PC-9 (cell line): ENCODE measurements at regions not wholly inside any gene's neighbourhood (a gene's known extent, or its start where the extent isn't known, plus 50 kb on each side); places are given as distances from the start of the nearest gene placed in this dataset.

Experiments used
- BruUV-seq: library from RNA; stranded (reverse); fragments of 400-500 nt; replicated peaks from 2 replicates; lab custom pipeline; 2021; lab: Mats Ljungman, UMichigan
- CTCF ChIA-PET: fragments of 300-600 bp; sonication (Branson Sonifier 250); formaldehyde crosslinking; loops from one replicate; lab custom pipeline; 2022; ENCODE audit warnings: antibody characterized with exemption; lab: Charles Lee
- POLR2A ChIA-PET: fragments of 300-600 bp; sonication (Branson Sonifier 250); formaldehyde crosslinking; loops from one replicate; lab custom pipeline; 2022; ENCODE audit warnings: antibody characterized with exemption; ENCODE audit not compliant: unreplicated experiment; lab: Charles Lee
- DNase-seq, 2 experiments: peaks; one replicate each; pipeline versions ENCODE4 v3.0.0 to v3.0.0-alpha.2; 2015 to 2022; ENCODE audit warnings: mixed read lengths in 1 of 2
- H2AFZ ChIP-seq: fragments of 200-600 bp; sonication (generic); 2 replicates; pipeline ENCODE4 v1.8.1; 2017; ENCODE audit warnings: antibody characterized with exemption
- H3F3A ChIP-seq: fragments of 200-600 bp; sonication (generic); 2 replicates; pipeline ENCODE4 v1.8.1; 2017; ENCODE audit warnings: antibody characterized with exemption, mild to moderate bottlenecking, low read depth; ENCODE audit not compliant: insufficient read depth
- H3K27ac ChIP-seq: fragments of 200-600 bp; sonication (generic); 2 replicates; pipeline ENCODE4 v1.6.1; 2016; ENCODE audit warnings: mixed run types
- H3K27me3 ChIP-seq: fragments of 200-600 bp; sonication (generic); 2 replicates; pipeline ENCODE4 v1.6.1; 2016; ENCODE audit warnings: low read depth, mixed run types; ENCODE audit not compliant: insufficient read depth
- H3K36me3 ChIP-seq: fragments of 200-600 bp; sonication (generic); 2 replicates; pipeline ENCODE4 v1.6.1; 2016; ENCODE audit warnings: low read depth, mixed run types
- H3K4me1 ChIP-seq: fragments of 200-600 bp; sonication (generic); replicated peaks from 2 replicates; pipeline ENCODE4 v1.6.1; 2016; ENCODE audit warnings: mixed run types; ENCODE audit not compliant: insufficient read depth
- H3K4me2 ChIP-seq: fragments of 200-600 bp; sonication (generic); 2 replicates; pipeline ENCODE4 v1.6.1; 2017; ENCODE audit warnings: mixed run types
- H3K4me3 ChIP-seq: fragments of 200-600 bp; sonication (generic); 2 replicates; pipeline ENCODE4 v1.6.1; 2016; ENCODE audit warnings: mixed run types
- H3K79me2 ChIP-seq: fragments of 200-600 bp; sonication (generic); 2 replicates; pipeline ENCODE4 v1.6.1; 2017; ENCODE audit warnings: low read depth, mixed run types
- H3K9me2 ChIP-seq: fragments of 200-600 bp; sonication (generic); 2 replicates; pipeline ENCODE4 v1.8.1; 2017; ENCODE audit warnings: mild to moderate bottlenecking; ENCODE audit not compliant: insufficient read depth
- H3K9me3 ChIP-seq: fragments of 200-600 bp; sonication (generic); 2 replicates; pipeline ENCODE4 v1.8.1; 2016; ENCODE audit warnings: low read depth; ENCODE audit not compliant: insufficient read depth
- H4K20me1 ChIP-seq: fragments of 200-600 bp; sonication (generic); 2 replicates; pipeline ENCODE4 v1.8.1; 2017; ENCODE audit not compliant: insufficient read depth
- CTCF ChIP-seq: fragments of 200-600 bp; sonication (generic); conservative IDR thresholded peaks from 2 replicates; pipeline ENCODE4 v1.6.1; 2017; ENCODE audit warnings: mixed run types, antibody characterized with exemption, mild to moderate bottlenecking, moderate library complexity
- EZH2 ChIP-seq: fragments of 200-600 bp; sonication (generic); IDR thresholded peaks from 2 replicates; pipeline ENCODE4 v1.8.0; 2017; ENCODE audit warnings: antibody characterized with exemption, low read depth
- intact Hi-C: fragments of 100-400 bp; cut with micrococcal nuclease; formaldehyde crosslinking; loops from one replicate; pipeline ENCODE4 v1.10.0; 2022; ENCODE audit not compliant: unreplicated experiment

GRCh38 chr10:3418926-3419325 lies 246.3 kb upstream of the PITRM1 start:
- H2AFZ ChIP-seq = no peak overlapping the region
- no peaks in the 10 kb centered on the region for H3K79me2 ChIP-seq
- no peaks in the 10 kb centered on the region for H4K20me1 ChIP-seq
- ChIA-PET CTCF (no interaction called here), POLR2A (no interaction called here)
- no peaks in the 10 kb centered on the region for H3F3A ChIP-seq
- BruUV-seq = no TSS peak
- no peaks in the 10 kb centered on the region for H3K36me3 ChIP-seq
- DNase-seq = no peak
- H3K4me1 ChIP-seq = no peaks in the 10 kb centered on the region
- H3K4me3 ChIP-seq = no peak overlapping the region
- no peaks in the 10 kb centered on the region for H3K27me3 ChIP-seq
- no peaks in the 10 kb centered on the region for H3K9me2 ChIP-seq
- H3K27ac ChIP-seq = no peak overlapping the region
- no peak for TF ChIP-seq CTCF
- TF ChIP-seq EZH2 = no peak
- no peaks in the 10 kb centered on the region for H3K9me3 ChIP-seq
- intact Hi-C loops = no loop called here
- no peak overlapping the region for H3K4me2 ChIP-seq

- intact Hi-C loops = no loop called here
- Histone ChIP-seq H3K27ac (no peak overlapping the region), H3K4me1 (no peaks in the 10 kb centered on the region), H3K27me3 (no peaks in the 10 kb centered on the region), H3K79me2 (no peaks in the 10 kb centered on the region), H2AFZ (no peak overlapping the region), H4K20me1 (no peaks in the 10 kb centered on the region), H3F3A (no peaks in the 10 kb centered on the region), H3K36me3 (no peaks in the 10 kb centered on the region), H3K4me2 (no peak overlapping the region), H3K4me3 (no peak overlapping the region), H3K9me2 (no peaks in the 10 kb centered on the region), H3K9me3 (no peaks in the 10 kb centered on the region)
- DNase-seq = no peak
- BruUV-seq = no TSS peak
- POLR2A ChIA-PET = no interaction called here
- TF ChIP-seq CTCF (no peak), EZH2 (no peak)
- CTCF ChIA-PET = no interaction called here
Observed at GRCh38 chr10:3418041-3418754, 245.6 kb upstream of the PITRM1 start.

- no peak overlapping the region for H3K4me3 ChIP-seq
- H4K20me1 ChIP-seq = no peaks in the 10 kb centered on the region
- no peaks in the 10 kb centered on the region for H3K9me3 ChIP-seq
- intact Hi-C loops = no loop called here
- no peaks in the 10 kb centered on the region for H3K27me3 ChIP-seq
- no peaks in the 10 kb centered on the region for H3K9me2 ChIP-seq
- H3K79me2 ChIP-seq = no peaks in the 10 kb centered on the region
- no peak overlapping the region for H3K27ac ChIP-seq
- no peak for DNase-seq
- H2AFZ ChIP-seq = no peak overlapping the region
- no TSS peak for BruUV-seq
- H3K36me3 ChIP-seq = no peaks in the 10 kb centered on the region
- TF ChIP-seq EZH2 (no peak), CTCF (no peak)
- no peaks in the 10 kb centered on the region for H3F3A ChIP-seq
- no peak overlapping the region for H3K4me2 ChIP-seq
- ChIA-PET POLR2A (no interaction called here), CTCF (no interaction called here)
- no peaks in the 10 kb centered on the region for H3K4me1 ChIP-seq
Observed at GRCh38 chr10:3417096-3417495, 244.5 kb upstream of the PITRM1 start.
